Vagina (tissue), 2 donors: ENCODE measurements at regions not wholly inside any gene's neighbourhood (a gene's known extent, or its start where the extent isn't known, plus 50 kb on each side); places are given as distances from the start of the nearest gene placed in this dataset.

Experiments
- POLR2A ChIP-seq, 2 donors: fragments of 450-650 bp; IDR thresholded peaks; one replicate each; pipeline ENCODE4 v1.6.1; 2017; ENCODE audit warnings: antibody characterized with exemption in 2 of 2, mild to moderate bottlenecking in 2 of 2, moderate library complexity in 2 of 2
- POLR2AphosphoS5 ChIP-seq, 2 donors: sonication (generic); formaldehyde crosslinking; IDR thresholded peaks; one replicate each; pipeline ENCODE4 v1.9.0; 2017; ENCODE audit warnings: antibody characterized with exemption in 2 of 2, mild to moderate bottlenecking in 2 of 2, low read depth in 1 of 2; ENCODE audit not compliant: insufficient read depth in 1 of 2
- TF ChIP-seq, protein P1 (sequence below), 3 experiments: fragments of 450-650 bp in 2 of 3; fragments of 200-600 bp in 1 of 3; sonication (generic) in 1 of 3; IDR thresholded peaks; one replicate each; pipeline ENCODE4 v1.5.1; 2017 to 2019; ENCODE audit warnings: antibody characterized with exemption in 3 of 3, mild to moderate bottlenecking in 2 of 3, moderate library complexity in 2 of 3

DNA sequence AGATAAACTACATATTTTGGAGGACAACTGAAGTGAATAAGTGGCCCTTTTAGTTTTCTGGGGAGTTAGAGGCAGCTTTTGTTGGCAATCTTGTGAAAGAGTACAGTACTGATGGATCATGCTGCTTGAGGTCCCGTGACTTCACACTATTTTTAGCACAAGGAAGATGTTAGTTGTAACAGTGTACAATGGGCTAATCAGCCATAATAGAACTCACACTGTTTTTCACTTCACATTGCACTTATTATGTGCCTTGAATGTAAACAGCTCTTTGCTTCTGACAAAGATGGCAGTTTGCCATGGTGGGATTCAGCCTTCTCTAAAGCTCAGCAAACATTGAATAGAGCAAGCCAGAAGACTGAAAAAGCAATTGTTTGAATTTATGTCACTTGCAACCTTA, 176.7 kb upstream of the ZNF608 start:
- TF ChIP-seq, protein P1, sequence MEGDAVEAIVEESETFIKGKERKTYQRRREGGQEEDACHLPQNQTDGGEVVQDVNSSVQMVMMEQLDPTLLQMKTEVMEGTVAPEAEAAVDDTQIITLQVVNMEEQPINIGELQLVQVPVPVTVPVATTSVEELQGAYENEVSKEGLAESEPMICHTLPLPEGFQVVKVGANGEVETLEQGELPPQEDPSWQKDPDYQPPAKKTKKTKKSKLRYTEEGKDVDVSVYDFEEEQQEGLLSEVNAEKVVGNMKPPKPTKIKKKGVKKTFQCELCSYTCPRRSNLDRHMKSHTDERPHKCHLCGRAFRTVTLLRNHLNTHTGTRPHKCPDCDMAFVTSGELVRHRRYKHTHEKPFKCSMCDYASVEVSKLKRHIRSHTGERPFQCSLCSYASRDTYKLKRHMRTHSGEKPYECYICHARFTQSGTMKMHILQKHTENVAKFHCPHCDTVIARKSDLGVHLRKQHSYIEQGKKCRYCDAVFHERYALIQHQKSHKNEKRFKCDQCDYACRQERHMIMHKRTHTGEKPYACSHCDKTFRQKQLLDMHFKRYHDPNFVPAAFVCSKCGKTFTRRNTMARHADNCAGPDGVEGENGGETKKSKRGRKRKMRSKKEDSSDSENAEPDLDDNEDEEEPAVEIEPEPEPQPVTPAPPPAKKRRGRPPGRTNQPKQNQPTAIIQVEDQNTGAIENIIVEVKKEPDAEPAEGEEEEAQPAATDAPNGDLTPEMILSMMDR (IDR thresholded peaks at IDR 0.05): no peak
- TF ChIP-seq POLR2A (IDR thresholded peaks at IDR 0.05) (no peak), POLR2AphosphoS5 (IDR thresholded peaks at IDR 0.05; ENCODE audit: insufficient read depth in 1 of 2, low read depth in 1 of 2) (peak in 1 of 2 donors; percentile 31)
